B cell (primary cell): ENCODE measurements at regions not wholly inside any gene's neighbourhood (a gene's known extent, or its start where the extent isn't known, plus 50 kb on each side); places are given as distances from the start of the nearest gene placed in this dataset.

ENCODE experiments used
- EZH2 ChIP-seq: IDR thresholded peaks from 2 replicates; pipeline ENCODE4 v1.6.1; 2012; ENCODE audit warnings: borderline replicate concordance, low read depth, mild to moderate bottlenecking, moderate library complexity, low read length; ENCODE audit not compliant: insufficient read depth, poor library complexity, severe bottlenecking
- TF ChIP-seq, protein P1 (sequence below): fragments of 200-600 bp; IDR thresholded peaks from one replicate; pipeline ENCODE4 v1.8.0; 2022; ENCODE audit warnings: antibody characterized with exemption, mild to moderate bottlenecking

DNA sequence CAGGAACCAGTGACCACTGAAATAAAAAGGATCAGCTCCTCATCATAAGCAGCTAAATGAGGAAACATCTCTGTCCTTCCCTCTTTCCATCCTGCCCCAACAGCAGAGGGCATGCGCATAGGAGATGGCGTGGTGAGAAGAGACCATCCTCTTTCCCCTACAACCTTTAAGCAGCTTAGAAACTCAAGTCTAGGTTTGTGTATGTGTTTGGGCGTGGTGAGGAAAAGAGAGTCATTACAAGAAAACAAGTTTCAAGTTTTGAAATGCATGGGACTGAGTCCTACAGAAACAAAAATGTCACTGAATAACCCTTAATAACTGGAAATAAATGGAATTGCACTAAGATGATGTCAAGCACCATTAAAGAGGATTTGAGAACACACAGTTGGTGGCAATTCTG lies 96.4 kb upstream of the IL12B start:
- TF ChIP-seq, protein P1, sequence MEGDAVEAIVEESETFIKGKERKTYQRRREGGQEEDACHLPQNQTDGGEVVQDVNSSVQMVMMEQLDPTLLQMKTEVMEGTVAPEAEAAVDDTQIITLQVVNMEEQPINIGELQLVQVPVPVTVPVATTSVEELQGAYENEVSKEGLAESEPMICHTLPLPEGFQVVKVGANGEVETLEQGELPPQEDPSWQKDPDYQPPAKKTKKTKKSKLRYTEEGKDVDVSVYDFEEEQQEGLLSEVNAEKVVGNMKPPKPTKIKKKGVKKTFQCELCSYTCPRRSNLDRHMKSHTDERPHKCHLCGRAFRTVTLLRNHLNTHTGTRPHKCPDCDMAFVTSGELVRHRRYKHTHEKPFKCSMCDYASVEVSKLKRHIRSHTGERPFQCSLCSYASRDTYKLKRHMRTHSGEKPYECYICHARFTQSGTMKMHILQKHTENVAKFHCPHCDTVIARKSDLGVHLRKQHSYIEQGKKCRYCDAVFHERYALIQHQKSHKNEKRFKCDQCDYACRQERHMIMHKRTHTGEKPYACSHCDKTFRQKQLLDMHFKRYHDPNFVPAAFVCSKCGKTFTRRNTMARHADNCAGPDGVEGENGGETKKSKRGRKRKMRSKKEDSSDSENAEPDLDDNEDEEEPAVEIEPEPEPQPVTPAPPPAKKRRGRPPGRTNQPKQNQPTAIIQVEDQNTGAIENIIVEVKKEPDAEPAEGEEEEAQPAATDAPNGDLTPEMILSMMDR: no peak
- no peak for TF ChIP-seq EZH2
